GM12878 (cell line): ENCODE measurements at regions not wholly inside any gene's neighbourhood (a gene's known extent, or its start where the extent isn't known, plus 50 kb on each side); places are given as distances from the start of the nearest gene placed in this dataset.

Experiments used
- ATAC-seq: fragments of 200-7000 bp; cut with Tn5 transposase; 3 replicates; pipeline ENCODE4 v1.9.1; 2020; ENCODE audit warnings: mild to moderate bottlenecking, moderate library complexity
- BruUV-seq: library from RNA; stranded (reverse); fragments of 400-500 nt; replicated peaks from 2 replicates; lab custom pipeline; 2021; lab: Mats Ljungman, UMichigan
- CTCF ChIA-PET: fragments of 300-600 bp; sonication (Branson Sonifier 250); formaldehyde crosslinking; extraction: SDS; loops from one replicate; lab custom pipeline; 2021; ENCODE audit warnings: inconsistent platforms; lab: Yijun Ruan, JAX
- POLR2A ChIA-PET: fragments of 350-600 bp; formaldehyde crosslinking; extraction: SDS; loops from one replicate; lab custom pipeline; 2021; ENCODE audit warnings: inconsistent platforms; lab: Charles Lee
- RAD21 ChIA-PET: fragments of 300-600 bp; sonication (Branson Sonifier 250); formaldehyde crosslinking; loops from one replicate; lab custom pipeline; 2023; ENCODE audit warnings: antibody characterized with exemption; ENCODE audit not compliant: unreplicated experiment; lab: Charles Lee
- SMC1A ChIA-PET: fragments of 300-600 bp; sonication (Branson Sonifier 250); formaldehyde crosslinking; loops from one replicate; lab custom pipeline; 2023; ENCODE audit not compliant: unreplicated experiment, uncharacterized antibody; lab: Charles Lee
- DNase-seq: peaks from one replicate; pipeline ENCODE4 v3.0.0-alpha.2; 2011; ENCODE audit warnings: low read depth, low spot score
- FAIRE-seq: peaks from 3 replicates; lab custom pipeline; 2011; peaks lifted over from hg19 to GRCh38; lab: Jason Lieb, UNC
- H2AFZ ChIP-seq: 2 replicates; pipeline ENCODE4 v1.6.0; 2011; ENCODE audit warnings: low read depth, low read length, control low read depth; ENCODE audit not compliant: control insufficient read depth
- H3K27ac ChIP-seq: 2 replicates; pipeline ENCODE4 v1.5.1; 2011; ENCODE audit warnings: control low read depth; ENCODE audit not compliant: control insufficient read depth, insufficient read depth
- H3K27me3 ChIP-seq, 2 experiments: replicated peaks in 1 of 2; 2 replicates each; pipeline versions ENCODE4 v1.6.0 to v1.6.1; 2011; ENCODE audit warnings: low read length in 1 of 2; ENCODE audit not compliant: control insufficient read depth in 2 of 2, insufficient read depth in 2 of 2
- H3K36me3 ChIP-seq, 2 experiments: 2 replicates each; pipeline ENCODE4 v1.5.1; 2011; ENCODE audit warnings: low read length in 1 of 2; ENCODE audit not compliant: control insufficient read depth in 2 of 2, insufficient read depth in 2 of 2
- H3K4me1 ChIP-seq: 2 replicates; pipeline ENCODE4 v1.6.1; 2011; ENCODE audit warnings: mild to moderate bottlenecking, low read length, moderate library complexity, mixed read lengths; ENCODE audit not compliant: control insufficient read depth, insufficient read depth
- H3K4me2 ChIP-seq: 2 replicates; pipeline ENCODE4 v1.6.0; 2011; ENCODE audit warnings: control low read depth; ENCODE audit not compliant: control insufficient read depth, insufficient read depth
- H3K4me3 ChIP-seq: fragments of 200-600 bp; sonication (generic); 2 replicates; pipeline ENCODE4 v1.5.1; 2016
- H3K79me2 ChIP-seq: 2 replicates; pipeline ENCODE4 v1.6.0; 2011; ENCODE audit warnings: low read length; ENCODE audit not compliant: control insufficient read depth, insufficient read depth
- H3K9ac ChIP-seq: 2 replicates; pipeline ENCODE4 v1.8.0; 2011; ENCODE audit warnings: low read length, control low read depth, mixed read lengths; ENCODE audit not compliant: control insufficient read depth, insufficient read depth
- H3K9me3 ChIP-seq: replicated peaks from 3 replicates; pipeline ENCODE4 v1.5.1; 2011; ENCODE audit warnings: mild to moderate bottlenecking, low read length; ENCODE audit not compliant: control insufficient read depth, insufficient read depth
- H4K20me1 ChIP-seq: 2 replicates; pipeline ENCODE4 v1.6.0; 2011; ENCODE audit not compliant: control insufficient read depth, insufficient read depth
- ESRRA ChIP-seq: IDR thresholded peaks from 2 replicates; pipeline ENCODE4 v1.6.1; 2012; ENCODE audit warnings: mild to moderate bottlenecking, low read length, improper control_type of control experiment
- GATAD2B ChIP-seq: fragments of 450-650 bp; conservative IDR thresholded peaks from 2 replicates; pipeline ENCODE4 v1.6.1; 2017; ENCODE audit warnings: low read depth, mild to moderate bottlenecking, moderate library complexity
- HDAC2 ChIP-seq: fragments of 200-600 bp; sonication (generic); IDR thresholded peaks from 2 replicates; pipeline ENCODE4 v1.6.1; 2017
- RELA ChIP-seq: fragments of 450-650 bp; IDR thresholded peaks from 2 replicates; pipeline ENCODE4 v1.8.0; 2014; ENCODE audit warnings: borderline replicate concordance; ENCODE audit not compliant: partially characterized antibody
- WGBS: methylation state at CpG from one replicate; pipeline ENCODE4 v1.1.6; 2016; ENCODE audit warnings: low lambda C conversion rate; ENCODE audit not compliant: insufficient replicate concordance, insufficient coverage; ENCODE audit errors: missing lambda C conversion rate; 5-methylcytosine and 5-hydroxymethylcytosine counted together
- in situ Hi-C: fragments of 300-500 bp; cut with MboI; formaldehyde crosslinking; loops from 9 replicates; pipeline ENCODE4 v1.14.3; 2018; ENCODE audit warnings: mixed read lengths
- intact Hi-C: fragments of 100-400 bp; cut with micrococcal nuclease; formaldehyde crosslinking; loops from one replicate; pipeline ENCODE4 v1.14.2; 2022; ENCODE audit not compliant: unreplicated experiment

DNA sequence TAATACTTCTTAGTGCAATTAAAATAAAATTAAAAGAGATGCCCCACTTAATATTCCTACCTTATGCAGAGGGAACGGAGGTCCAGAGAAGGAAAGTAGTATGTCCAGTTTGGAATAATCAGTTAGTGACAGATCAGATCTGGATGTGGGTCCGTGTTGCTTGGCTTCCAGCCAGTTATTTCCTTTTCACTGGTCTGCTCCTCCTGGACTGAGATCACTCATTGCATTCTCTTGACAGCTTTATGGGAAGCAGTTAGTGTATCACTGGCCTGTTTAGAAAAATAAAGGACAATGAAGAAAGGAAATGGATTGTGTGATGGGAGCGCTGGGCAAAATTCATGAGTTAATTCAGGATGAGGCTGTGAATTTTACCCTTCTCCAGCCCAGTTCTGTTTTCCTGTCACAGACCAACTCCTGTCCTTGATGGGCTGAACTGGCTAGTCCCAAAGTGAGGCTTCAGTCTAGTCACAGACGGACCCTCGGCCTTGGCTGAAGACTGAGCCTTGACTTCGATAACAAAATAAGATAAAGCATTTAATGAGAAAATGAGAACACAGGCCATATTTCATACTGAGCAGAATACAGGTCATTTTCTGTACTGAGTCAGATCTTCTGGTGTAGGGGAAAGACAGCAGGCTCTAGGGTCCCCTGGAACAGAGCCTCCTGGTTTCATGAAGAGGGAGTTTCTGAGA is 85.2 kb upstream of the TRABD2B start:
- Histone ChIP-seq H3K27me3 (no peaks in the 10 kb centered on the region), H3K9ac (no peak overlapping the region), H3K4me1 (no peaks in the 10 kb centered on the region), H3K36me3 (no peaks in the 10 kb centered on the region), H3K9me3 (no peaks in the 10 kb centered on the region), H3K4me3 (no peak overlapping the region), H2AFZ (no peak overlapping the region), H3K27ac (no peak overlapping the region), H3K79me2 (no peaks in the 10 kb centered on the region), H4K20me1 (no peaks in the 10 kb centered on the region), H3K4me2 (no peak overlapping the region)
- 57% methylated on average over 6 of the region's 6 CpGs for WGBS
- no peak for TF ChIP-seq ESRRA
- TF ChIP-seq HDAC2 = no peak
- TF ChIP-seq GATAD2B = no peak
- ATAC-seq = no peak
- ChIA-PET CTCF (no interaction called here), RAD21 (no interaction called here), SMC1A (interaction anchor here (1.6 kb wide), 1 partner anchor 11 kb away, joined by 5 read pairs; no protein-coding TSS in a partner anchor), POLR2A (no interaction called here)
- no peak for FAIRE-seq
- no peak for DNase-seq
- intact Hi-C loops = no loop called here
- no TSS peak for BruUV-seq
- in situ Hi-C loops = no loop called here

DNA sequence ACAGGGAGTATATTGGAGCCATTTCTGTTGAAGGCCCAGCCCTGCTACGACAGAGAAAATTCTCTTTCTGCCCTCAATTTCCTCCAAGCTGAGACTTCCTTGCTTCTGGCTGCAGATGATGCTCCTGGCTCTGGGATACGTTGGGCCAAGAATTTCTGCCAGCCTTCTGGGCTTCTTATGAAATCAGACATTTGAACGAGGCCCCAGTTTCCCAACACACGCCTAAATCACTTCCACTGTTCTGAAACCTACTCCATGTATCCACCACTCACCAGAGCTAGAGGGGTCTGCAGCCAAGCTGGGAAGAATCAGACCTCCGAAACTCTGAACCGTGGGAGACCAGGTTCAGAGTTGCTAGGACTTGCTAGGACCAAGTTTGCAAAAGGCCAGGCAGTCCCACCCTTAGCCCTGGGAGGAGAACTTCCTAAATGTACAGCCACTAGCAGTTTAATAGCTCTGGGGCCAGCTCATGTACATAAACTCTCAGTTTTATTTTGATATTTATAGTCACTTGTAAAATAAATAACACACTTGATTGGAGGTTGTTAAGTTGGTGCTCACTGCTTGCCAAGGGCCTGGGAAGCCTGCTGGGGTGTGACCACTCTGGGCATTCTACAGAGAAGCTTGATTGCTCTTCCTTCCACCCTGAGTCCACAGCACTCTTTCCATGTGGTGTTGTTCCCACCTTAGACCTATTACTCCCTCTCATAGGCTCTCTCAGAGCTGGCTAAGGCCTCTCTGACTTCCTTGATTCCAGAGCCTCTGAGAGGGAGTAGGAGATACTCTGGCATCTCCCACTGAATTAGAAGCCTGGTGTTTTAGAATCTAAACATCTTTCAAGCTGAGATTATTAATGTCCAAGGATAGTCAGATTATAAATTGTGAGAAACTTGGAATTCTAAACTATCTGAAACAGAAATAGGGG is 83.4 kb upstream of the TRABD2B start:
- H3K36me3 ChIP-seq = no peaks in the 10 kb centered on the region
- H3K4me3 ChIP-seq = no peak overlapping the region
- H2AFZ ChIP-seq = no peak overlapping the region
- no peak overlapping the region for H3K27ac ChIP-seq
- H4K20me1 ChIP-seq = no peaks in the 10 kb centered on the region
- no peaks in the 10 kb centered on the region for H3K4me1 ChIP-seq
- ATAC-seq (no peak), DNase-seq (no peak), FAIRE-seq (no peak)
- intact Hi-C loops (no loop called here), in situ Hi-C loops (no loop called here)
- H3K27me3 ChIP-seq = no peaks in the 10 kb centered on the region
- RAD21 ChIA-PET = no interaction called here
- H3K79me2 ChIP-seq = no peaks in the 10 kb centered on the region
- no peaks in the 10 kb centered on the region for H3K9me3 ChIP-seq
- SMC1A ChIA-PET = interaction anchor here (0.6 kb wide), 1 partner anchor 104 kb away, joined by 3 read pairs; no protein-coding TSS in a partner anchor
- WGBS = 5% methylated on average over 6 of the region's 6 CpGs
- no peak overlapping the region for H3K4me2 ChIP-seq
- POLR2A ChIA-PET = no interaction called here
- no TSS peak for BruUV-seq
- H3K9ac ChIP-seq = no peak overlapping the region
- no peak for TF ChIP-seq RELA
- CTCF ChIA-PET = no interaction called here
